CD4-positive, alpha-beta memory T cell (primary cell): ENCODE measurements at regions not wholly inside any gene's neighbourhood (a gene's known extent, or its start where the extent isn't known, plus 50 kb on each side); places are given as distances from the start of the nearest gene placed in this dataset.

ENCODE experiments used
- CTCF ChIA-PET: fragments of 350-600 bp; sonication (Branson Sonifier 250); formaldehyde crosslinking; loops from one replicate; lab custom pipeline; 2021; ENCODE audit warnings: inconsistent platforms; ENCODE audit not compliant: partially characterized antibody; lab: Charles Lee
- POLR2A ChIA-PET: fragments of 350-600 bp; sonication (Branson Sonifier 250); formaldehyde crosslinking; loops from one replicate; lab custom pipeline; 2021; ENCODE audit not compliant: partially characterized antibody; lab: Charles Lee
- DNase-seq, 5 donors: peaks; one replicate each; pipeline versions ENCODE4 v3.0.0 to v3.0.0-alpha.2; 2020 to 2022; ENCODE audit warnings: mixed read lengths in 1 of 5
- H3K27ac ChIP-seq: one replicate; pipeline ENCODE4 v1.7.0; 2013; ENCODE audit warnings: low read depth, low read length
- H3K27me3 ChIP-seq: 2 replicates; pipeline ENCODE4 v1.7.0; 2013; ENCODE audit warnings: mild to moderate bottlenecking, low read length, moderate library complexity; ENCODE audit not compliant: insufficient read depth
- H3K36me3 ChIP-seq: 2 replicates; pipeline ENCODE4 v1.7.0; 2013; ENCODE audit warnings: mild to moderate bottlenecking, low read length, moderate library complexity; ENCODE audit not compliant: insufficient read depth
- H3K4me1 ChIP-seq: 2 replicates; pipeline ENCODE4 v1.7.0; 2013; ENCODE audit warnings: mild to moderate bottlenecking, low read length, moderate library complexity; ENCODE audit not compliant: insufficient read depth
- H3K4me3 ChIP-seq, 2 donors: one replicate each; pipeline ENCODE4 v1.7.0; 2013; ENCODE audit warnings: low read length in 2 of 2, mild to moderate bottlenecking in 1 of 2
- H3K9me3 ChIP-seq, 2 donors: one replicate each; pipeline ENCODE4 v1.7.0; 2013; ENCODE audit warnings: low read length in 2 of 2, control low read depth in 1 of 2; ENCODE audit not compliant: control insufficient read depth in 1 of 2
- H3K27ac Mint-ChIP-seq, 7 donors: one replicate each; pipeline ENCODE4 v1.8.0; 2020 to 2021; ENCODE audit warnings: mixed read lengths in 7 of 7, mild to moderate bottlenecking in 6 of 7, inconsistent platforms in 3 of 7, moderate library complexity in 3 of 7
- H3K27me3 Mint-ChIP-seq, 2 donors: one replicate each; pipeline ENCODE4 v1.8.0; 2020 to 2021; ENCODE audit warnings: mixed read lengths in 2 of 2
- H3K36me3 Mint-ChIP-seq, 2 donors: one replicate each; pipeline ENCODE4 v1.8.0; 2020 to 2021; ENCODE audit warnings: mixed read lengths in 2 of 2, inconsistent platforms in 1 of 2, mild to moderate bottlenecking in 1 of 2
- H3K4me1 Mint-ChIP-seq, 4 donors: one replicate each; pipeline ENCODE4 v1.8.0; 2020 to 2021; ENCODE audit warnings: mixed read lengths in 4 of 4, mild to moderate bottlenecking in 1 of 4
- H3K4me3 Mint-ChIP-seq, 8 donors: one replicate each; pipeline ENCODE4 v1.8.0; 2020 to 2021; ENCODE audit warnings: mixed read lengths in 8 of 8, mild to moderate bottlenecking in 7 of 8, moderate library complexity in 6 of 8, inconsistent platforms in 3 of 8
- H3K9me3 Mint-ChIP-seq, 8 donors: one replicate each; pipeline ENCODE4 v1.8.0; 2020 to 2021; ENCODE audit warnings: mixed read lengths in 8 of 8, mild to moderate bottlenecking in 5 of 8, inconsistent platforms in 3 of 8, moderate library complexity in 1 of 8
- intact Hi-C: fragments of 100-400 bp; cut with micrococcal nuclease; formaldehyde crosslinking; loops from one replicate; pipeline ENCODE4 v1.15.1; 2023

DNA sequence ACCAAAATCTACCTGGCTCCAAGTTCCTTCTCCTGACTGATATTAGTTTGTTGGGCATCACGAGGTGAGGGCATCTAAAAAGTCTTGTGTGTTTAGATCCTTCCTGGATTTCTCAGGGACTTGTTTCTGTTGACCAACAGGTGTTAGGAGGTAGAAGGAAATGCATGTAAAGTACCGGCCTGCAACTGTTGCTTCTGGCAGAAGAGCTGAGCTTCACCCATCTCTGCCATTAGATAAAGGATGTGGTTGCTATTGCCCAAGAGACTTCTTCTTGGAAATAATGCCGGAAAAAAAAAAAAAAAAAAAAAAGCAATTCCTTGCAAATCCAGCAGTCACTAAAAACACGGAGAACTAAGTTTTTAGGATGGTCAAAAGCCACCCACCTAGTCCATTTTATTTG lies 303.1 kb downstream of the CDH26 start:
- intact Hi-C loops: no loop called here
- CTCF ChIA-PET: interaction anchor here (1.2 to 5.6 kb wide), 8 partner anchors 9 to 204 kb away, joined by 4 to 65 read pairs (median 8); no protein-coding TSS in a partner anchor
- H3K36me3 ChIP-seq: no peaks in the 10 kb centered on the region
- no peaks in the 10 kb centered on the region for H3K9me3 Mint-ChIP-seq
- no peaks in the 10 kb centered on the region for H3K27me3 ChIP-seq
- no peaks in the 10 kb centered on the region for H3K9me3 ChIP-seq
- H3K4me1 Mint-ChIP-seq: peaks cover 1 to 15% (median 9%) of the 10 kb centered on the region in 4 donors
- H3K27ac Mint-ChIP-seq: peak overlapping the region in 1 of 7 donors; percentile 2
- H3K4me3 ChIP-seq: no peak overlapping the region
- no peaks in the 10 kb centered on the region for H3K36me3 Mint-ChIP-seq
- POLR2A ChIA-PET: no interaction called here
- H3K27me3 Mint-ChIP-seq: no peaks in the 10 kb centered on the region
- no peak for DNase-seq
- no peak overlapping the region for H3K27ac ChIP-seq
- H3K4me1 ChIP-seq: peaks cover 13% of the 10 kb centered on the region
- no peak overlapping the region for H3K4me3 Mint-ChIP-seq

DNA sequence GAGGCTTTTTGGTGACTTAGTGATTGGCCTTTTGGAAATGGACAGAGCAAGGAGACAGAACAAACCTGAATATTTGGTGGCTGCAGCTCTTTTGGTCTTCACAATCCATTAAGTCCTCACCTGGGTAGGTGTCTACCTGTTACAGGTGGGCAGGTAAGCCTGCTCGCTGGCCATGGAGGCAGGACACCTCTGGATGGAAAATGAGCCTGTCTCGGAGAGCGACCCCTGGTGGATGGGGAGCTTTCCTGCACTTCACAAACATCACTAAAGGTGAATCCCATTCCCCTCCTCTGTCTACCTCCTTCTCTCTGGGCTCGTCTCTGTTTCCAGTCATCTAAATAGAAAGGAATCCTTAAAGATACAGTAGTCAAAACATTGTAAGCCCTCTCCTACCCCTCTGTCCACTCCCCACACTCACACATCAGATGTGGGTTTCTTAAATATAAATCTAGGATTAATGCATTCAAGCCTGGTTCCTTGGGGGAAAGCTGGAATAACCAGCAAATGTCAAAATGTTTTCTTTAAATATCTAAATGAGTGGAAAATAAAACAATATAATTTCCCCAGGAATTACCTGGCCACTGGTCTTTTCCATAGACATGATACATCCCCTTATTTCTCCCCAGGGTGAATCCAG lies 304.9 kb downstream of the CDH26 start:
- Histone ChIP-seq H3K27ac (no peak overlapping the region), H3K27me3 (no peaks in the 10 kb centered on the region), H3K36me3 (no peaks in the 10 kb centered on the region), H3K4me1 (peaks cover 18% of the 10 kb centered on the region), H3K4me3 (no peak overlapping the region), H3K9me3 (no peaks in the 10 kb centered on the region)
- ChIA-PET POLR2A (interaction anchor here (0.6 to 1.1 kb wide), 2 partner anchors 61 to 206 kb away, joined by 3 to 5 read pairs; no protein-coding TSS in a partner anchor), CTCF (interaction anchor here (0.7 to 5.6 kb wide), 18 partner anchors 9 to 324 kb away, joined by 3 to 65 read pairs (median 5); partner anchors contain the start of genes FAM217B and PPP1R3D)
- peaks cover 1 to 26% (median 14%) of the 10 kb centered on the region in 4 donors for H3K4me1 Mint-ChIP-seq
- peak overlapping the region in 2 of 7 donors; percentile 19 to 38 for H3K27ac Mint-ChIP-seq
- no peak overlapping the region for H3K4me3 Mint-ChIP-seq
- peak in 4 of 5 donors; percentile 46 to 56 (median 50) for DNase-seq
- no peaks in the 10 kb centered on the region for H3K36me3 Mint-ChIP-seq
- no peaks in the 10 kb centered on the region for H3K9me3 Mint-ChIP-seq
- no peaks in the 10 kb centered on the region for H3K27me3 Mint-ChIP-seq
- intact Hi-C loops: loop anchor here (2.0 kb wide), 1 partner anchor 52 kb away; no protein-coding TSS in a partner anchor

DNA sequence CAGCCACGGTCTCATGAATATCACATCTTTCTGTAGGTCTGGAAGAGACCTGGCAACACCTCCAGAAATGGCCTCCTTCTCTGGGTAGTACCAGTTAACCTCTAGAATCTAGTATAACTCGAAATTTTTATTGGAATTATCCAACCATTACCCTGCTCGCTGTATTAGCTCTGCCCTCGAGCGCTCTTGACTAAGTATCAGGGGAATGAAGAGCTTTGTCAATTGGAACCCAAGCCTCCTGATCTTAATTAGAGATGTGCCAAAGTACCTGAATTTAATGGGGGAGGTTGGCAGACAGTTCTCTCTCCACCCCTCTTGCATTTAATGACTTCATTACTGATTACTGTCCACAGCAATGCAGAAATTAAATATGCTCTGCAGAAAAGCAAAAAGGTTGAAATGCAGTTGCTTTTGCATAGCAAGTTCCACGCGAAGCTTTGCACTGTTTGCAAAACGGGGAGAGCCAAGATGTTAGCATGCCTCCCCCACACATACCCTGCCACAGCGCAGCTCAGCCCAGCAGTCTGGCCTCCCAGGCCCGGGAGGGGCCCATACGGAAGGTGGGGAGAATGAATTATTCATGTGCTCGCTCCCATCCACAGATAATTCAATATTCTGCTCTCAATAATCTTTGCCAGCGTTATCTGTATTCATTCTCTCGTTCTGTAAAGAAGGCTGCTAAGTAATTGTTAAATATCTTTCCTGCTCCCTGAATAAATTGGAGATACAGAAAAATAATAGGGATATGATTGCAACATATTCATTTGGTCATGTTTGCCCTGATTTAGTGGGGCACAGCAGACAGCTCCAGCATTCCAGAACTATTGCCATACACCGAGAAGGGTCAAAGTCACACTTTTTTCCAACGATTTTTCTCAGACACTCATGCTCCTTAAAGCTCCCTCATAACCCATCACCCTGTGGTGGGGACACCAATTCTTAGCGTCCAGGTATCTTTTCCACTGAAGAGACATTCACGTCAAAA lies 305.8 kb downstream of the CDH26 start:
- H3K4me3 Mint-ChIP-seq: no peak overlapping the region

DNA sequence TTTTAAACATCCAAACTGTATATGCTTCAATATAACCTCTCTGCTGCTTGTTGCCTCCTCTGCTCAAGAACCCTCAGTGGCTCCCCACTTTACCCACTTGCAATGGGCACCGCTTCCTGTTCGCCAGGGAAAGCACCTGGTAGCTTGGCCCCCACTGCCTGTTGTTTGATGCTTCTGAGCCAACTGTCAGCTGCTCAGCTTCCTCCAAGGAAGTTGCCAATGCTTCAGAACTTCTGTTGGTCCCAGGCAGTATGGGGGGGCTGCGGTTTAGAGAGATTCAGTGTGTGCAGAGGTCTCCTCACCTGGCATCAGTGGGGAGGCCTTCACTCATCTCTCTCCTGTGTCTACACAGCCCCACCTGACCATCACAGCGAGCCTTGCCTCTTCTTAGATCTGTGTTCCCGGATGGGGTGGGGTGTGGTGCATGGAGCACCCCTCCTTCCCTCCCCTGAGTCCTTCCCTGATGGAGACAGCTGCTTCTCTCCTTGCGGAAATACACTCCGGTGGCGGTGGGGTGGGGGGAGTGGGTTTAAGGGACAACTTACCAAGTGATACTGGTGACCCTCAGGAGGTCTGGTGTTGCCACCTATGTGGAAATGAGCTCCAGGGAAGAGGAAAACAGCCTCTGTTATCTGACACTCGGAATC lies 308.1 kb downstream of the CDH26 start:
- Histone ChIP-seq H3K4me1 (peaks cover 18% of the 10 kb centered on the region), H3K4me3 (no peak overlapping the region), H3K36me3 (no peaks in the 10 kb centered on the region), H3K27ac (no peak overlapping the region), H3K9me3 (no peaks in the 10 kb centered on the region), H3K27me3 (no peaks in the 10 kb centered on the region)
- ChIA-PET POLR2A (interaction anchor here (1.2 to 1.5 kb wide), 2 partner anchors 33 to 326 kb away, joined by 3 read pairs; partner anchors contain the start of genes FAM217B and PPP1R3D), CTCF (interaction anchor here (1.0 to 4.1 kb wide), 4 partner anchors 55 to 318 kb away, joined by 3 to 40 read pairs (median 4); no protein-coding TSS in a partner anchor)
- Mint-ChIP-seq H3K27me3 (no peaks in the 10 kb centered on the region), H3K27ac (peak overlapping the region in 4 of 7 donors; percentile 8 to 47 (median 30)), H3K36me3 (no peaks in the 10 kb centered on the region), H3K9me3 (no peaks in the 10 kb centered on the region), H3K4me1 (peaks cover 1 to 26% (median 14%) of the 10 kb centered on the region in 4 donors), H3K4me3 (peak overlapping the region in 3 of 8 donors; percentile 36 to 54 (median 43))
- peak in 1 of 5 donors; percentile 12 for DNase-seq
- intact Hi-C loops: no loop called here

More for the DNA sequence above, 305.8 kb downstream of the CDH26 start:
- peaks cover 18% of the 10 kb centered on the region for H3K4me1 ChIP-seq
- H3K36me3 ChIP-seq: no peaks in the 10 kb centered on the region
- no peaks in the 10 kb centered on the region for H3K27me3 ChIP-seq
- CTCF ChIA-PET: interaction anchor here (1.0 to 5.6 kb wide), 11 partner anchors 8 to 324 kb away, joined by 3 to 65 read pairs (median 5); partner anchors contain the start of genes FAM217B and PPP1R3D
- Mint-ChIP-seq H3K36me3 (no peaks in the 10 kb centered on the region), H3K27ac (peak overlapping the region in 2 of 7 donors; percentile 24 to 31), H3K9me3 (no peaks in the 10 kb centered on the region), H3K4me1 (peaks cover 1 to 26% (median 14%) of the 10 kb centered on the region in 4 donors), H3K27me3 (no peaks in the 10 kb centered on the region)
- intact Hi-C loops: loop anchor here (2.0 kb wide), 1 partner anchor 53 kb away; no protein-coding TSS in a partner anchor
- no peak overlapping the region for H3K27ac ChIP-seq
- DNase-seq: no peak
- no peaks in the 10 kb centered on the region for H3K9me3 ChIP-seq
- H3K4me3 ChIP-seq: no peak overlapping the region
- POLR2A ChIA-PET: no interaction called here

DNA sequence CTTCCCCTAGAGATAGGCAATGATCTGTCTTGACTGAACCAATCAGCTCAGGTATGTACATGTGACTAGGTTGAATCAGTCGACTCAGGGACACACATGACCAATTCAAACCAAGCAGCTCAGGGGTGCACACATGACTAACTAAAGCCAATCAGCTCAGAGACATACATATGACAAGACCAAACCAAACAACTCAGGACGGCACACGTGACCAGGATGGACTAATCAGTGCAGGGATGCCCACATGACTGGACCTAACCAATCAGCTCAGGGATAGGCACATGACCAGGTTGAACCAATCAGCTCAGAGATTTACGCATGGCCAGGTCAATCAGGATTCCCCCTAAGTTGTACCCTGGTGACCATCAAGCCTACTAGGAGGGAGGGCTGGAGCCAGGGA lies 310.3 kb downstream of the CDH26 start:
- Histone ChIP-seq H3K4me3 (no peak overlapping the region), H3K4me1 (peaks cover 28% of the 10 kb centered on the region), H3K9me3 (no peaks in the 10 kb centered on the region), H3K27ac (no peak overlapping the region), H3K27me3 (no peaks in the 10 kb centered on the region), H3K36me3 (no peaks in the 10 kb centered on the region)
- ChIA-PET CTCF (interaction anchor here (0.7 to 1.0 kb wide), 2 partner anchors 9 to 212 kb away, joined by 3 read pairs; no protein-coding TSS in a partner anchor), POLR2A (no interaction called here)
- peaks cover 4 to 46% (median 18%) of the 10 kb centered on the region in 4 donors for H3K4me1 Mint-ChIP-seq
- H3K9me3 Mint-ChIP-seq: no peaks in the 10 kb centered on the region
- no peak for DNase-seq
- no peak overlapping the region for H3K4me3 Mint-ChIP-seq
- intact Hi-C loops: no loop called here
- H3K27ac Mint-ChIP-seq: no peak overlapping the region
- no peaks in the 10 kb centered on the region for H3K27me3 Mint-ChIP-seq
- no peaks in the 10 kb centered on the region for H3K36me3 Mint-ChIP-seq

DNA sequence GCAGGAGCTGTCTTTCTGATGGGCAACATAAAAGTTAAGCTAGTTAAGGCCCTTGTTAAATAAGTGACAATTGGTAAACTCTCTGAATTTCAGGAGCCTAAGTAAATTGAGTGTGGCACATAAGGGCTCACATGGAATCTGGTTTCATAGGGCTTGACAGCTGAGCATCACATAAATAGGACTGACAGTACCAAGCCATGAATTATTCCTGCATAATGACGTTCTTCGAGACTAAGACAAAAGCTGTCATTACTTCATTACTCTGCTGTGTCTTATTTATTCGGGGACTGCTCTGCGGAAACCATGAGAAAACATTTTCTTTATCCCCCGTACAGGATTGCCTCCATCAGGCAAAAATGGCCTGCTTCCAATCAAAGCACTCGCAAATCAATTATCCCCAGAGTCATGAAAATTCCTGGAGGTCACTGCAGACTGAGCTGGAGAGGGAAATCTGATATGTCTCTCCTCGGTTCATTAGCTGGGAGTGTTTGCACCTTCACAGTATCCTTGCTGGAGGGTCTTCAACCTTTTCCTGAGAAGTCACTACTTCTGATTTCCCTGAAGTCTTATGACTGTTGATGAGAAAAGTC lies 311.4 kb downstream of the CDH26 start:
- Mint-ChIP-seq H3K27me3 (no peaks in the 10 kb centered on the region), H3K36me3 (no peaks in the 10 kb centered on the region), H3K4me3 (no peak overlapping the region), H3K27ac (peak overlapping the region in 1 of 7 donors; percentile 6), H3K4me1 (peaks cover 7 to 52% (median 20%) of the 10 kb centered on the region in 4 donors), H3K9me3 (no peaks in the 10 kb centered on the region)
- ChIA-PET POLR2A (no interaction called here), CTCF (interaction anchor here (0.6 kb wide), 1 partner anchor 28 kb away, joined by 3 read pairs; no protein-coding TSS in a partner anchor)
- H3K4me1 ChIP-seq: peaks cover 32% of the 10 kb centered on the region
- no peaks in the 10 kb centered on the region for H3K9me3 ChIP-seq
- no peaks in the 10 kb centered on the region for H3K27me3 ChIP-seq
- no peak overlapping the region for H3K4me3 ChIP-seq
- DNase-seq: no peak
- H3K36me3 ChIP-seq: no peaks in the 10 kb centered on the region
- no peak overlapping the region for H3K27ac ChIP-seq
- intact Hi-C loops: no loop called here
